GM21390 (cell line): ENCODE measurements at regions not wholly inside any gene's neighbourhood (a gene's known extent, or its start where the extent isn't known, plus 50 kb on each side); places are given as distances from the start of the nearest gene placed in this dataset.

Experiments used
- ATAC-seq: cut with Tn5 transposase; IDR thresholded peaks from one replicate; pipeline ENCODE4 v1.9.1; 2021; ENCODE audit not compliant: unreplicated experiment

- peak; percentile 84 for ATAC-seq
These were observed 399.8 kb downstream of the CDH7 start for GRCh38 chr18:66150650-66151049.

- no peak for ATAC-seq
These were observed 392.2 kb downstream of the CDH7 start for GRCh38 chr18:66143029-66143428.

DNA sequence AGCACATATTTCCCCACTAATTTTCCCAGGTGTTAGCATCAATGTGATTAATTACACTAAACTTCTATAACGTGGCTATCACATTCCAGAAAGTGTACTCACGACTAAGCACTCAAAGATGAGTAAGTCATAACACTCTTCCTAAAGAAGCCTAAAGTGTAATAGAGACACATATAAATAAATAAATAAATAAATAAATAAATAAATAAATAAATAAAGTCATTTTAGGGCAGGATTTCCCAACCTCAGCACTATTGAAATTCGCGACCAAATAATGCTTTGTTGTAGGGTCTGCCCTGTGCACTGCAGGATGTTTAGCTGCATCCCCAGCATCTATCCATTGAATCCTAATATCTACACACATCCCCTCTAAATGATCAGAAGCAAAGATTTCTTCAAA is 390.9 kb downstream of the CDH7 start:
- ATAC-seq: no peak

- no peak for ATAC-seq
These were observed 387.8 kb downstream of the CDH7 start for GRCh38 chr18:66138642-66139041.

- no peak for ATAC-seq
These were observed 385.2 kb downstream of the CDH7 start for GRCh38 chr18:66136039-66136438.

GRCh38 chr18:66129248-66129647 is 378.4 kb downstream of the CDH7 start:
- ATAC-seq: no peak

DNA sequence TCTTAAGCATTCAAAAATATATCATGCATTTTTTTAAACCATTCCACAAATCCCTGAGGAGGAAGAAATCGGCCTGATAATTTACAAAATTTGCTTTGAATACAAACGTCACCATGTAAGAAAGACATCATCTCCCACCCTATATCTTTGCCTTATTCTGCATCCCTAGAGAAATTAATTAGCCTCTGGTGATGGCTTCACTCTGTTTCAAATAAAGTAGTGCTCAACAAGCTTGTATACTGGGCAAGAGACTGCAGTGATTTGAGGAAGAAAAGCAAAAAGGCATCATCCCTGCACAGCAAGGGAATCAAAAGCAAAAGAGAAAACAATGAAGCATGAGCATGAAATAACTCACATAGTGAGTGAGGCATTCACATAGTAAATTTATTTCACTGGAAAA is 375.5 kb downstream of the CDH7 start:
- no peak for ATAC-seq

- no peak for ATAC-seq
These were observed 373.6 kb downstream of the CDH7 start for GRCh38 chr18:66124394-66124793.

DNA sequence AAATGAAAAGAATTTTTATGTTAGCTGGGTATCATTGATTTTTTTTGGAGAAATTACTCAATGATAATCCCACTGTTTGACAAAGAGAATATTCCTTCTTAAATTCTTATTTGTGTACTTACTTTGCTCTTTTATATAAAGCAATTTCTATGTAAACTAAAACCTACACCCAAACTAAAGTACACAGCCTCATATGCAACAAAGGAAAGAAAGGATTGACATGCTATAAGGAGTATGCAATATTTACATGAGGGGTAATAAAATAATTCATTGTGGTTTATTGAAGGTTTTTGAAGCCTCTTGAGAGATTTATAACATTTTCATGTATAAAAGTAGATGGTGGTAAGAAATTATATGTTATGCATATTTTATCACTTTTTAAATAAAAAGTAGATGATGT is 368.5 kb downstream of the CDH7 start:
- no peak for ATAC-seq

DNA sequence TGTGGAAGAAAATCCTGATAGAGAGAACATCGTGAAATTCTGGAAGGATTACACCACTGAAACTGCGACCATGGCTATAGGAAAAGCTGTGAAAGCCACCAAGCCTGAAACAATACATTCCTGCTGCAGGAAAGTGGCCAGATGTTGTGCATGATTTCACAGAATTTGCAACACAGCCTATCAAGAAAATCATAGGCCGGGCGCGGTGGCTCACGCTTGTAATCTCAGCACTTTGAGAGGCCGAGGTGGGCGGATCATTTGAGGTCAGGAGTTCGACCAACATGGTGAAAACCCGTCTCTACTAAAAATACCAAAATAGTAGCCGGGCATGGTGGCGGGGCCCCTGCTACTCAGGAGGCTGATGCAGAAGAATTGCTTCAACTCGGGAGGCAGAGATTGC is 360.2 kb downstream of the CDH7 start:
- ATAC-seq: no peak

- no peak for ATAC-seq
These were observed 359.8 kb downstream of the CDH7 start for GRCh38 chr18:66110607-66111006.

DNA sequence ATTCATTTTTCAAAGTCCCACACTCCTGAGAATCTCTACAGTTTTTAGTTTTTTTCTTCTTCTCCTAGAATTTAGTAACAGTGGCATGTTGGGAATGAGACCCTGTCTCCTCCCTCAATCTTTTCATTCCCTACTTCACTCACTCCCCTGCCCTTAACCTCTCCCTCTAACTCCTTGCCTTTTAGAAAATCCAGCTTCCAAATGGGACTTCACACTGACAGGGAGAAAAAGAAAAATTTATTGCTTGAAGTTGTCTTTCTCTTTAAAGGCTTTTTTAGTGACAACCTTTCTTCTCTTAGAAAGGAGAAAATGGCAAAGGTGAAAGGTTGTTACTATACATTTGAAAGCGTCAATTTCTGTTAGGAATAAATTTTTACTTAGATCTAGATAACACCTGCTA is 359.2 kb downstream of the CDH7 start:
- no peak for ATAC-seq

- no peak for ATAC-seq
These were observed 356.7 kb downstream of the CDH7 start for GRCh38 chr18:66107546-66107945.

DNA sequence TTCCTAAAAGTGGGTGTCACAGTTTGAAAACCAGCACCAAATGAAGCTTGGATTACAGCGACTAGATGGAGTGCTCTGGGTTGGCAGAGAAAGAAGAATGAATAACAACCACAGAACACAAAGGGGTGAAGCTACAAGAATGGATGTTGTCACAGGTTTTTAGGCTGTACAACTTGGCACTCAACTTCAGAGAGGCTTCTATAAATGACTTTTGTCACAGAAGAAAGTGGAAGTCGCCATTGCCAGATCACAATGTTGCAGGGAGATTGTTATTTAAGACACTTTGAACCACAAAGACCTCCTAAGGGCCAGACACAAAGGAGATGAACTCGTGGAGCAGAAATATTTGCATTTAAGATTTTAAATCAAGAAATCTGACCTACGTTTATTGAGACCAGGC is 354.2 kb downstream of the CDH7 start:
- ATAC-seq: no peak

DNA sequence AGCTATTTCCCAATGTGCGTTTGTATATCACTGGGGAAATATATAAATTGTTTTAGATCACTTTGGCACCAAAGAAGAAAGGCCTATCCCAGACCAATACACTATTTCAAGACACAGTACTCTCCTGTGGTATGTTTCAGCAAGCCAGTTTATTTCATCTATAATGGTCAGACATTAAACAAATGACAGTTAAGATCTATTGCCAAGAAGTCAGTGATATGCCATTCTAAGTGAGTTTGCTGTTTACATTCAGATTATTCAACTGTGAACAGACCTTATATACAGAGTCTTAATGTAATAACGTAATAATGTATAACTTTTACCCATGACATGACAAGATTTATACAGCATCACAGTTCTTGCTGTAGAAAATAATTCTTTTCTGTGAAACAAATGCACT is 352.7 kb downstream of the CDH7 start:
- no peak for ATAC-seq

DNA sequence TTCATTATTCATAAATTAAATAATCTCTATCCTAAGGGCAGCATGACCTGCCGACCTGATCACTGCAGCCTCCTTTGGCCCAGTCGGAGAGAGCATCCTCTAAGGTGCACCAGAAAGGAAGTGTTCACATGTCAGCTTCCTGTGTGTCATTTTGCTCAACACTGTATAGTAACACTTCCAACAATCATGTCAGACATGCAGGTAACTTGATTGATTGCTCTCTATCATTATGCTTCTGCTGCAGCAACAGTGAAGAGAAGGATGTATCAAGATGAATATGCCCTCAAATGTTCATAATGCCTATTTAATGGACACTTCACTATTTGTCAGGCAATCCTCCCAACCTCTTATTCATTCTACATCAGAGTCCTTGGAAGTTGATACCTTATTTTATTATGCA is 332.3 kb downstream of the CDH7 start:
- no peak for ATAC-seq

GRCh38 chr18:66078925-66079800 is 328.4 kb downstream of the CDH7 start:
- ATAC-seq: no peak

GRCh38 chr18:66077066-66077465 is 326.3 kb downstream of the CDH7 start:
- ATAC-seq: no peak

- no peak for ATAC-seq
These were observed 315.4 kb downstream of the CDH7 start for GRCh38 chr18:66066191-66066590.

GRCh38 chr18:66048406-66048805 is 297.6 kb downstream of the CDH7 start:
- no peak for ATAC-seq

- peak; percentile 63 for ATAC-seq
These were observed 295.3 kb downstream of the CDH7 start for GRCh38 chr18:66046032-66046602.

GRCh38 chr18:66043009-66043408 is 292.2 kb downstream of the CDH7 start:
- ATAC-seq: no peak

GRCh38 chr18:66013969-66014368 is 263.2 kb downstream of the CDH7 start:
- no peak for ATAC-seq
